ENCODE measurements at regions not wholly inside any gene's neighbourhood (a gene's known extent, or its start where the extent isn't known, plus 50 kb on each side); places are given as distances from the start of the nearest gene placed in this dataset.

GRCh38 chr3:90136456-90137191 lies 1029.2 kb downstream of the EPHA3 start:
- ChIA-PET CTCF (no interaction called here), POLR2A (ENCODE audit: unreplicated experiment) (no interaction called here)
- Histone ChIP-seq H3K4me2 (no peak overlapping the region), H3K79me2 (ENCODE audit: low read depth) (no peaks in the 10 kb centered on the region), H2AFZ (no peak overlapping the region), H3K9me3 (ENCODE audit: insufficient read depth, low read depth) (no peaks in the 10 kb centered on the region), H4K20me1 (ENCODE audit: insufficient read depth) (no peaks in the 10 kb centered on the region), H3K27me3 (ENCODE audit: insufficient read depth, low read depth) (no peaks in the 10 kb centered on the region), H3K9me2 (ENCODE audit: insufficient read depth) (0 out of 2 replicates have a peak, but pooled peaks cover 4% of the 10 kb centered on the region), H3K36me3 (ENCODE audit: low read depth) (no peaks in the 10 kb centered on the region), H3K4me3 (no peak overlapping the region), H3K27ac (no peak overlapping the region), H3K4me1 (replicated peaks; ENCODE audit: insufficient read depth) (no peaks in the 10 kb centered on the region), H3F3A (ENCODE audit: insufficient read depth, low read depth) (no peaks in the 10 kb centered on the region)
- intact Hi-C loops (cut with micrococcal nuclease; ENCODE audit: unreplicated experiment), result no loop called here
- BruUV-seq (replicated peaks), result no TSS peak
- no peak for TF ChIP-seq CTCF (conservative IDR thresholded peaks at IDR 0.05)
- TF ChIP-seq EZH2 (IDR thresholded peaks at IDR 0.05; ENCODE audit: low read depth), result no peak
- DNase-seq, result no peak

GRCh38 chr3:90145094-90145860 lies 1037.9 kb downstream of the EPHA3 start:
- POLR2A ChIA-PET (ENCODE audit: unreplicated experiment), result no interaction called here
- CTCF ChIA-PET, result no interaction called here
- no peak overlapping the region for H3K27ac ChIP-seq

GRCh38 chr3:90180096-90180495 lies 1072.7 kb downstream of the EPHA3 start:
- ChIA-PET CTCF (no interaction called here), POLR2A (ENCODE audit: unreplicated experiment) (no interaction called here)
- H2AFZ ChIP-seq, result no peak overlapping the region
- no peaks in the 10 kb centered on the region for H3K9me3 ChIP-seq (ENCODE audit: insufficient read depth, low read depth)
- no peak for TF ChIP-seq EZH2 (IDR thresholded peaks at IDR 0.05; ENCODE audit: low read depth)
- TF ChIP-seq CTCF (conservative IDR thresholded peaks at IDR 0.05), result no peak
- no peak overlapping the region for H3K27ac ChIP-seq
- DNase-seq, result no peak
- H3K9me2 ChIP-seq (ENCODE audit: insufficient read depth), result no peaks in the 10 kb centered on the region
- no peaks in the 10 kb centered on the region for H3K4me1 ChIP-seq (replicated peaks; ENCODE audit: insufficient read depth)
- H3K36me3 ChIP-seq (ENCODE audit: low read depth), result no peaks in the 10 kb centered on the region
- no peak overlapping the region for H3K4me3 ChIP-seq
- no peaks in the 10 kb centered on the region for H4K20me1 ChIP-seq (ENCODE audit: insufficient read depth)
- no peaks in the 10 kb centered on the region for H3K79me2 ChIP-seq (ENCODE audit: low read depth)
- no peak overlapping the region for H3K4me2 ChIP-seq
- no peaks in the 10 kb centered on the region for H3K27me3 ChIP-seq (ENCODE audit: insufficient read depth, low read depth)
- no peaks in the 10 kb centered on the region for H3F3A ChIP-seq (ENCODE audit: insufficient read depth, low read depth)
- BruUV-seq (replicated peaks), result no TSS peak
- intact Hi-C loops (cut with micrococcal nuclease; ENCODE audit: unreplicated experiment), result no loop called here

More at GRCh38 chr3:90145094-90145860, 1037.9 kb downstream of the EPHA3 start:
- TF ChIP-seq CTCF (conservative IDR thresholded peaks at IDR 0.05), result no peak
- no peak for TF ChIP-seq EZH2 (IDR thresholded peaks at IDR 0.05; ENCODE audit: low read depth)
- Histone ChIP-seq H4K20me1 (ENCODE audit: insufficient read depth) (no peaks in the 10 kb centered on the region), H3K4me3 (no peak overlapping the region), H3F3A (ENCODE audit: insufficient read depth, low read depth) (no peaks in the 10 kb centered on the region), H3K4me1 (replicated peaks; ENCODE audit: insufficient read depth) (no peaks in the 10 kb centered on the region), H3K9me3 (ENCODE audit: insufficient read depth, low read depth) (no peaks in the 10 kb centered on the region), H3K79me2 (ENCODE audit: low read depth) (no peaks in the 10 kb centered on the region), H3K9me2 (ENCODE audit: insufficient read depth) (0 out of 2 replicates have a peak, but pooled peaks cover 4% of the 10 kb centered on the region), H2AFZ (no peak overlapping the region), H3K27me3 (ENCODE audit: insufficient read depth, low read depth) (no peaks in the 10 kb centered on the region), H3K36me3 (ENCODE audit: low read depth) (no peaks in the 10 kb centered on the region), H3K4me2 (no peak overlapping the region)
- no peak for DNase-seq
- BruUV-seq (replicated peaks), result no TSS peak
- intact Hi-C loops (cut with micrococcal nuclease; ENCODE audit: unreplicated experiment), result no loop called here
